HG03095 (cell line): ENCODE measurements at regions not wholly inside any gene's neighbourhood (a gene's known extent, or its start where the extent isn't known, plus 50 kb on each side); places are given as distances from the start of the nearest gene placed in this dataset.

ENCODE experiments used
- ATAC-seq: cut with Tn5 transposase; IDR thresholded peaks from one replicate; pipeline ENCODE4 v1.9.1; 2021; ENCODE audit warnings: moderate library complexity; ENCODE audit not compliant: unreplicated experiment

GRCh38 chrX:10893976-10894375 lies 217.2 kb upstream of the HCCS start:
- ATAC-seq: no peak

DNA sequence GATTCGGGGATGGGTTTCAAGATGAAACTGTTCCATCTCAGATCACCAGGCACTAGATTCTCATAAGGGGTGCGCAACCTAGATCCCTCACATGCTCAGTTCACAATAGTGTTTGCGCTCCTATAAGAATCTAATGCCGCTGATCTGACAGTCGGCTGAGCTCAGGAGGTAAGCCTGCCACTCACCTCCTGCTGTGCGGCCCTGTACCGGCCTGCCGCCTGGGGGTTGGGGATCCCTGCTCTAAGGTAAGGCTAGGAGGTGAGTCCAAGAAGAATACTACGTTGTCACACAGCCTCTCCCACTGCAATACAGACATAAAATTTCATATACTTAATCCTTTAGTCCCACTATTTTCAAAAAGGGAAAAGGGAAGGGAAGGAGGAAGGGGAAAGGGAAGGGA lies 213.4 kb upstream of the HCCS start:
- no peak for ATAC-seq

DNA sequence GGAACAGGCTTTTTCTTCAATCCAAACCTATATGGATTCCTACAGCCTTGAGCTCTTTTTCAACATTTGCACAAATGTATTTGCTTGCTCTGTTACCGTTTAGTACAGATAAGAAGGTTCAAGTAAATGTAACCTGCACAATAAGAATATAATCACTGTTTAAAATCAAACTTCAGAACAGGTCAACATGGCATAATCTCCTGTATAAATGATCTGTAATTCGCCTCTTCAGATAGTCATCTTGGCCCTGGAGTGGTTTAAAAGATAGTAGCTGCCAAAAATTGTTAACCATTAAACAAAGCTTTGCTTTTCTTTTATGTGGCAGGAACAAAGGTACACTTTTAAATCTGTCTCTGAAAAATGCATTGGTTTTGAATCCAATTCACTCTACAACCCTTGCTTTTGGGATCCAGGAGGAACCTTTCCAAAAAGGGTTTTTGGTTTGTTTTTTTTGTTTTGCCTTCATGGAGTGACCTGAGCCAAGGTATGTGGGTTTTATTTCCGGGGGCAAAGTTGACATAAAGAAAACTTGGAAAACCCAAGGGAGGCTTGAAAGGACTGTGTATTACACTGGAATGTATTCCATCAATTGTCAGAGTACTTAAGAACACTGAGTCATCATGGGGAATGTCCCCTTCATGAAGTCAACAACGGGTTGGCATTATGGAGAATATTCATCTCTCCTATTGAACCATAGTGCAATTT lies 210.4 kb upstream of the HCCS start:
- no peak for ATAC-seq

GRCh38 chrX:10901290-10901633 lies 209.9 kb upstream of the HCCS start:
- no peak for ATAC-seq

DNA sequence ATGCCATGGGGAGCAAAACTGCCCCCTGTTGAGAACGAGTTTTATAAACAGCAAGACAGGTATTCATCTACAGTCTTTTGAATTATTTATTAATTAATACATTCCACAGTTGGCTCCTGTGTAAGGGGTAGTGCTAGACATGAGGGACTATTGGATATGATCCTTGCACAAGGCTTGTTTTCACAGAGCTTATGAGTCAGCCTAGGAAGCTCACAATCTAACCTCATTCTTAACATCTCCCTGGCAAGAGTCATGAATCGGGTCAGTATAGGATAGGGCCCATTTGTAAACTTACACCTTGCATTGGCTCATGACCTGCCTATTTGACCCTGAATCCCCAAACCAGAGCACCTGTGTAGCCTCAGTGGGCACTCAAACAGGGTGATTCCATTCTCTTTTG lies 209.1 kb upstream of the HCCS start:
- no peak for ATAC-seq

DNA sequence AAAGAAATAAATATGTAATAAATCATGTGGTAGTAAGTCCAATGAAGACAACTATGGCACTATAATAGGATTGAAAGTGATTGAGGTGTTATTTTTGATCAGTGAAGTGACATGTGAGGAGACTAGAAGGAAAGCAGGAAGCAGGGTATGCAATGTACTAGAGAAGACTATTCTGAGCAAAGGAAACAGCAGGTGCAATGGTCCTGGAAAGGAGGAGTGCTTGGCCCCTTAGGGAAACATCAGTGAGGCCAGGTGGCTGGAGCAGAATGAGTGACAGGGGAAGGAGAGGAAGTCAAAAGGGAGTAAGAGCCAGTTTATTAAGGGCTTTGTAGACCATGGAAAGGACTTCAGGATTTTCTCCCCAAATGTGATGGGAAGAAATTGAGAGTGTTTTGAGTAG lies 207.6 kb upstream of the HCCS start:
- no peak for ATAC-seq

DNA sequence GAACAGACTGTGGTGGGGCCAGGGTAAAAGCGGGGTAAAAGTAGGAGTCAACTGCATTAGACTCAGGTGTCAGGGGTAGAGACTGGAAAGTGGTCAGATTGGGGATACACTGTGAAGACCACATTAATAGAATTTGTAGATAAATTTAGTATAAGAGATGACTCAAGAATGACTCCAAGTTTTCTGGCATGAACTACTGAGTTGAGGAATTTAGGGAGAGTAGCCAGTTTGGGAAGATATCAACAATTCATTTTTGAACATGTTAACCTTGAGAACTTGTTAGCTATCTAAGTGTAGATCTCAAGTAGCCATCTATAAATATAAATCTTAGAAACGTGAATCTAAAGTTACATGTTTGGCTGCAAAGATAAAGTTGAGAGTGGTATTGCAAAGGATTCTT lies 206.9 kb upstream of the HCCS start:
- no peak for ATAC-seq

DNA sequence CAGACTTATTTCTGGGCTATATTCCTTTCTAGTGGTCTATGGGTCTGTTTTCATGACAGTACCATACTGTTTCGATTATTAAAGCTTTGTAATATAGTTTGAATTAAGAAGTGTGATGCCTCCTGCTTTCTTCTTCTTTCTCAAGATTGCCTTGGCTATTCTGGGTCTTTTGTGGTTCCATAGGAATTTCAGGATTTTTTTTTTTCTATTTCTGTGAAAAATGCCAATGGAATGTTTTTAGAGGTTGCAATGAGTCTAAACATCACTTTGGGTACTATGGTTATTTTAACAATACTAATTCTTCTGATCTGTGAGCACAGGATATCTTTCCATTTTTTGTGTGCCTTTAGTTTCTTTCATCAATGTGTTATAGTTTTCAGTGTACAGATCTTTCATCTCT lies 204.3 kb upstream of the HCCS start:
- no peak for ATAC-seq

GRCh38 chrX:10922159-10922558 lies 189.0 kb upstream of the HCCS start:
- no peak for ATAC-seq

DNA sequence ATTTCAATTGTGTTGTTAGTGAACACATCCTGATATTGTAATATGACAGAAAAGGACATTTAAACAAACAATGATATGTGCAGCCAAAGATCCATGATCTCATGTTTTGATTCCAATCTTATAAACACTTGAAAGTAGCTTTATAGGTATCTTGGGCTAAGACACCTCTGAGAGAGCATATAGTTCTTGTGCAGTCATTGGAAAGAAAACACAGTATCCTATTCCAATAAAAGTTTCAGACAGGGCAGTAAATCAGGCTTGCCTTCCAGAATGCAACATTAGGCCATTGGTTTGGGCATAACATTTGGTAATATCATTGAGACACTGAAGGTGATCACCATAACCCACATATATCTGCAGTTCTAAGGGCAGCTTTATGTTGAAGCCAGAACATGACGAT lies 188.3 kb upstream of the HCCS start:
- no peak for ATAC-seq

GRCh38 chrX:10923466-10923865 lies 187.7 kb upstream of the HCCS start:
- ATAC-seq: no peak

DNA sequence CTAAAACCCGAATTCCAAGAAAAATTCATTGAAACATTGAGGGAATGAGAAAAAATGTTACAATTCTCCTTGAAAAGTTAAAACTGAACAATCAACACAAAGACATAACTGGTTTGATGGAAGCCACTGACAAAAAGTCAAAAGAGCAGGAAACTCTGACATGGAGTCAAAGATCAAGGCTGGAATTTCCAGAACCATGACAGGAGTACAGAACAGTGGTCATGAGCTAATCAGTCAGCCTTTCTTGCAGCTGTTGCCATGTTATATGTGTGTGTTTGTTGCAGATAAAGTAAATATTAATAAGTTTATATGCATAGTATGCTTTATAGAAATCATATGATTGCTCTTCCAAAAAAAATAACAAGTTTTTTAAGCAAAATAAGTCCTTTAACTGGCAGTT lies 184.7 kb upstream of the HCCS start:
- ATAC-seq: no peak

GRCh38 chrX:10926891-10927290 lies 184.2 kb upstream of the HCCS start:
- no peak for ATAC-seq

- ATAC-seq: no peak
Observed at GRCh38 chrX:10929747-10930146, 181.4 kb upstream of the HCCS start.

GRCh38 chrX:10930151-10930550 lies 181.0 kb upstream of the HCCS start:
- no peak for ATAC-seq

- ATAC-seq: no peak
Observed at GRCh38 chrX:10931976-10932375, 179.2 kb upstream of the HCCS start.

- ATAC-seq: no peak
Observed at GRCh38 chrX:10932842-10933440, 178.2 kb upstream of the HCCS start.

DNA sequence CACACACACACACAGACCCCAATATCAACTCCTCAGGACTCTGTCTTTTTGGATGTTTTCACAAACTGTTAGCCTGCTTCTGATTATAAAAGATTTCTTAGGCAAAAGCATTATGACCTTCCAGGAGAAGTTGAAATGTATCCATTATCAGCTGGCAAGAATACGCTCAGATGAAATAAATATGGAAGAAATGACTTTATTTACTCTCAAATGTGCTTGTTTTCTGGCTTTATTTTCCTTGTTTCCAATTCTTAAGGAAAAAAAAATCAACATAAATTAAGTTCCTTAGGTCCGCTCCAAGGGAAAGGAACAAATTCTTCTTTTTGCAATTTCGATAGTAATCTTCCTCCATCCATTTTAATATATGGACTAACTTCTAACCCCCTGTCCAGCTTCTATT lies 175.6 kb upstream of the HCCS start:
- no peak for ATAC-seq

DNA sequence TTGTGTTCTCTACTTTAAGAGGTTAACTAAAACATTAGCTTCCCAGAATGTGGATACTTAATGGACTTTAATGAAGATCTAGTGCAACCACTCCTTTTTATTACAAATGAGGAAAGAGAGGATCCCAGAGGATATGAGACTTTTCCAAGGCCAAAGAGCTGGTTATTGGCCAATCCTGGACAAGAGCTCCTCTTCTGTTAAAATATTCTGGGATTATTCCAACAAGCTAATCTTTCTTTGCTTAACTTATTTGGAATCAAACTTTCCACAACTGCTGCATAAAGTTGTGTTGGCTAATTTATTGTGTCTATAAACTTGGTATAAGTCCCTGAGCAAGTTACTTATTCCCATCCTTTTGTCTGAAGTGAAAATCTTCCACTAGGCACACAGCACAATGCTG lies 174.2 kb upstream of the HCCS start:
- no peak for ATAC-seq

- no peak for ATAC-seq
Observed at GRCh38 chrX:10938365-10938923, 172.7 kb upstream of the HCCS start.

GRCh38 chrX:10939424-10939823 lies 171.7 kb upstream of the HCCS start:
- no peak for ATAC-seq

DNA sequence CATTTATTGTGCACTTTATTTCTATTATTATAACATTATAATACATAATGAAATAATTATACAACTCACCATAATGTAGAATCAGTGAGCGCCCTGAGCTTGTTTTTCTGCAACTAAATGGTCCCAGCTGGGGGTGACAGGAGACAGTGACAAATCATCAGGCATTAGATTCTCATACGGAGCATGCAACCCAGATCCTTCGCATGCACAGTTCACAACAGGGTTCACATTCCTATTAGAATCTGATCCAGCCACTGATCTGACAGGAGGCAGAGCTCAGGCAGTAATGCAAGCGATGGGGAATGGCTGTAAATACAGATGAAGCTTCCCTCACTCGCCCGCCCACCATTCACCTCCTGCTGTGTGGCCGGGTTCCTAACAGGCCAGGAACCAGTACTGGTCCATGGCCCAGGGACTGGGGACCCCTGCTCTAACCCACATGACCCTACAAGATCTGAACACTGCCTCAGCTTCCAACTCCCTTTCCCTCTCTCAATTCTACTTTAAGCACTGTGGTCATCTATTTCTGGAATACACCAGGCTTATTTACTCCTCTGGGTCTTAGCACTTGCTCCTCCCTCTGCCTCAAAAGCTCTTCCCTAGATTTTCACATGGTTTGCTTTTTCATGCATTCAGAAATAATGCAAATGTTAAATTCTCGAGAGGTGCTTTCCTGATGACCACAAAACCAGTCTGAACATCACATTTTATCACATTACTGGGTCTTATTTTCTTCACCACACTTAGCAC lies 166.8 kb upstream of the HCCS start:
- no peak for ATAC-seq
